ENCODE measurements at regions not wholly inside any gene's neighbourhood (a gene's known extent, or its start where the extent isn't known, plus 50 kb on each side); places are given as distances from the start of the nearest gene placed in this dataset.
A peak's percentile ranks its signal among the peaks of the same experiment; 100 is the strongest.

DNA sequence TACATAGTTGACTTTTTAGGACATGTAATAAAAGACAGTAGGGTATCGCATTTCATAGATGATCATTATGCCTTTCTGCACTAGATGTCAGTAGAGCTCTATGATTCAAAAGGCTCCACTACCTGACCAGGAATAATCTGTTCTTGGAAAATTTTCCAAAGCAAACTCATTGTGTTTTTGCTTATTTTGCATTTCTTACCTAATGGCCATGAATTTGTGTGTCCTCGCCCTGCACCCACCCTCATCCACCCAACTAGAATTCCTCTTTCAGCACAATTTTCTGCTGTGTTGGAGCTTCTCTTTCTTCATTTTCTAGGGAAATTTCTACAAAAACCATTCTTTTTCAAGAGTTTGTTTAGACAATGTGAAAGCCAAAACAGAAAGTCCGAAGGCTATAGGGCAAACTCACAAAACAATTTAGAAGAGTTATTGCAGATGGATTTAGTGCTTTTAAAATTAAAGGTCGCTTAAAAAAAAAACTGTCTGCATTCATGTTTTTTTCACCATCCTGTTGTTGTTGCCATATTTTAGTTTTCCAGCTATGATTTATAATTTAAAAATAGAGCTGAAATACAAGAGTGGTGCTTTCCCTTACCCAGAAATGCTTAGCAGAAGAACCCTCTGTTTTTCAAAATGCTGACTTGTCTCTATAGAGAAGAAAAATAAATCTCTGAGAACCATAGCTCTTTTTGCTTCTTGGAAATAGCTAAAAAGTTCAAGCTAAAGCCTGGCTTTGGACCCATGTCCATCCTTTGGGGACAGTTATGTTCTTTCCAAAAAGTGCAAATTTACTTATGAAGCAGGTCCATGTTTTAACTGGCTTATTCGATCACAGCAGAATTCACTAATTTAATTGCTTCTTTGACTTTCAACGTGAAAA lies 183.7 kb downstream of the SPATA18 start:
- TF ChIP-seq, protein P1, sequence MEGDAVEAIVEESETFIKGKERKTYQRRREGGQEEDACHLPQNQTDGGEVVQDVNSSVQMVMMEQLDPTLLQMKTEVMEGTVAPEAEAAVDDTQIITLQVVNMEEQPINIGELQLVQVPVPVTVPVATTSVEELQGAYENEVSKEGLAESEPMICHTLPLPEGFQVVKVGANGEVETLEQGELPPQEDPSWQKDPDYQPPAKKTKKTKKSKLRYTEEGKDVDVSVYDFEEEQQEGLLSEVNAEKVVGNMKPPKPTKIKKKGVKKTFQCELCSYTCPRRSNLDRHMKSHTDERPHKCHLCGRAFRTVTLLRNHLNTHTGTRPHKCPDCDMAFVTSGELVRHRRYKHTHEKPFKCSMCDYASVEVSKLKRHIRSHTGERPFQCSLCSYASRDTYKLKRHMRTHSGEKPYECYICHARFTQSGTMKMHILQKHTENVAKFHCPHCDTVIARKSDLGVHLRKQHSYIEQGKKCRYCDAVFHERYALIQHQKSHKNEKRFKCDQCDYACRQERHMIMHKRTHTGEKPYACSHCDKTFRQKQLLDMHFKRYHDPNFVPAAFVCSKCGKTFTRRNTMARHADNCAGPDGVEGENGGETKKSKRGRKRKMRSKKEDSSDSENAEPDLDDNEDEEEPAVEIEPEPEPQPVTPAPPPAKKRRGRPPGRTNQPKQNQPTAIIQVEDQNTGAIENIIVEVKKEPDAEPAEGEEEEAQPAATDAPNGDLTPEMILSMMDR (IDR thresholded peaks at IDR 0.05), result peak; percentile 51 to 82 (median 63)
- no peak for TF ChIP-seq POLR2A (IDR thresholded peaks at IDR 0.05)
